ENCODE measurements at regions not wholly inside any gene's neighbourhood (a gene's known extent, or its start where the extent isn't known, plus 50 kb on each side); places are given as distances from the start of the nearest gene placed in this dataset.

DNA sequence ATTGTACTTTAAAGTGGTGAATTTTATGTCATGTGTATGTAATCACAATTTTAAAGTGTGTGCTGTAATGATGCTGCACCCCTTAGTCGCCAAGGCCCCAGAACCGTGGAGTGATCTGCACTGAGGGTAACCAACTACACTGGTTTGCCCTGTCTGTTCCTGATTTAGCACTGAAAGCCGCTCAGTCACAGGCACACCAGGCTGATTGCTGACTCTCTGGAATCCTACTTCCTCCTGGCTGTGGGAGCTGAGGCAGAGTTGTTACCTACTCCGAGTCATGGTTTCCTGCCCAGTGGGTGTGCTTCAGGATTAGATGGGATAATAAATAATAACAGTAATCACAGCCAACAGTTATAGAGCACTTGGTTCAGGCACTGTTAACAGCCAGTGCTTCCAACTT, 645.4 kb downstream of the BCOR start:
- Histone ChIP-seq H3K27me3 (ENCODE audit: insufficient read depth, low read depth, low read length) (no peaks in the 10 kb centered on the region), H3K27ac (ENCODE audit: low read length) (no peak overlapping the region), H3K9me2 (ENCODE audit: insufficient read depth, low read length) (no peaks in the 10 kb centered on the region), H4K20me1 (ENCODE audit: insufficient read depth) (no peaks in the 10 kb centered on the region), H3K9ac (ENCODE audit: low read length) (no peak overlapping the region), H3F3A (ENCODE audit: insufficient read depth, low read length, poor library complexity, severe bottlenecking) (no peaks in the 10 kb centered on the region), H3K79me2 (replicated peaks; ENCODE audit: insufficient read depth, low read length) (no peaks in the 10 kb centered on the region), H3K4me3 (ENCODE audit: low read length) (no peak overlapping the region), H3K4me2 (ENCODE audit: low read length) (no peak overlapping the region), H3K9me3 (ENCODE audit: low read length) (no peaks in the 10 kb centered on the region), H2AFZ (ENCODE audit: low read depth, low read length) (no peak overlapping the region), H3K36me3 (ENCODE audit: insufficient read depth, low read length) (no peaks in the 10 kb centered on the region)
- TF ChIP-seq, protein P1, sequence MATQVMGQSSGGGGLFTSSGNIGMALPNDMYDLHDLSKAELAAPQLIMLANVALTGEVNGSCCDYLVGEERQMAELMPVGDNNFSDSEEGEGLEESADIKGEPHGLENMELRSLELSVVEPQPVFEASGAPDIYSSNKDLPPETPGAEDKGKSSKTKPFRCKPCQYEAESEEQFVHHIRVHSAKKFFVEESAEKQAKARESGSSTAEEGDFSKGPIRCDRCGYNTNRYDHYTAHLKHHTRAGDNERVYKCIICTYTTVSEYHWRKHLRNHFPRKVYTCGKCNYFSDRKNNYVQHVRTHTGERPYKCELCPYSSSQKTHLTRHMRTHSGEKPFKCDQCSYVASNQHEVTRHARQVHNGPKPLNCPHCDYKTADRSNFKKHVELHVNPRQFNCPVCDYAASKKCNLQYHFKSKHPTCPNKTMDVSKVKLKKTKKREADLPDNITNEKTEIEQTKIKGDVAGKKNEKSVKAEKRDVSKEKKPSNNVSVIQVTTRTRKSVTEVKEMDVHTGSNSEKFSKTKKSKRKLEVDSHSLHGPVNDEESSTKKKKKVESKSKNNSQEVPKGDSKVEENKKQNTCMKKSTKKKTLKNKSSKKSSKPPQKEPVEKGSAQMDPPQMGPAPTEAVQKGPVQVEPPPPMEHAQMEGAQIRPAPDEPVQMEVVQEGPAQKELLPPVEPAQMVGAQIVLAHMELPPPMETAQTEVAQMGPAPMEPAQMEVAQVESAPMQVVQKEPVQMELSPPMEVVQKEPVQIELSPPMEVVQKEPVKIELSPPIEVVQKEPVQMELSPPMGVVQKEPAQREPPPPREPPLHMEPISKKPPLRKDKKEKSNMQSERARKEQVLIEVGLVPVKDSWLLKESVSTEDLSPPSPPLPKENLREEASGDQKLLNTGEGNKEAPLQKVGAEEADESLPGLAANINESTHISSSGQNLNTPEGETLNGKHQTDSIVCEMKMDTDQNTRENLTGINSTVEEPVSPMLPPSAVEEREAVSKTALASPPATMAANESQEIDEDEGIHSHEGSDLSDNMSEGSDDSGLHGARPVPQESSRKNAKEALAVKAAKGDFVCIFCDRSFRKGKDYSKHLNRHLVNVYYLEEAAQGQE (IDR thresholded peaks at IDR 0.05; ENCODE audit: borderline replicate concordance) = no peak
- TF ChIP-seq MXI1 (conservative IDR thresholded peaks at IDR 0.05; ENCODE audit: poor library complexity, severe bottlenecking) = no peak
- no peak for TF ChIP-seq RAD21 (conservative IDR thresholded peaks at IDR 0.05)
- no peak for TF ChIP-seq POLR2AphosphoS5 (IDR thresholded peaks at IDR 0.05)
- no peak for TF ChIP-seq SMC3 (conservative IDR thresholded peaks at IDR 0.05; ENCODE audit: poor library complexity)
- TF ChIP-seq EP300 (conservative IDR thresholded peaks at IDR 0.05; ENCODE audit: poor library complexity, severe bottlenecking) = no peak
- TF ChIP-seq EZH2 (IDR thresholded peaks at IDR 0.05; ENCODE audit: borderline replicate concordance, insufficient read depth, low read length, poor library complexity, severe bottlenecking) = no peak
- TF ChIP-seq TAF1 (IDR thresholded peaks at IDR 0.05; ENCODE audit: low read depth) = no peak
- TF ChIP-seq, protein P2, sequence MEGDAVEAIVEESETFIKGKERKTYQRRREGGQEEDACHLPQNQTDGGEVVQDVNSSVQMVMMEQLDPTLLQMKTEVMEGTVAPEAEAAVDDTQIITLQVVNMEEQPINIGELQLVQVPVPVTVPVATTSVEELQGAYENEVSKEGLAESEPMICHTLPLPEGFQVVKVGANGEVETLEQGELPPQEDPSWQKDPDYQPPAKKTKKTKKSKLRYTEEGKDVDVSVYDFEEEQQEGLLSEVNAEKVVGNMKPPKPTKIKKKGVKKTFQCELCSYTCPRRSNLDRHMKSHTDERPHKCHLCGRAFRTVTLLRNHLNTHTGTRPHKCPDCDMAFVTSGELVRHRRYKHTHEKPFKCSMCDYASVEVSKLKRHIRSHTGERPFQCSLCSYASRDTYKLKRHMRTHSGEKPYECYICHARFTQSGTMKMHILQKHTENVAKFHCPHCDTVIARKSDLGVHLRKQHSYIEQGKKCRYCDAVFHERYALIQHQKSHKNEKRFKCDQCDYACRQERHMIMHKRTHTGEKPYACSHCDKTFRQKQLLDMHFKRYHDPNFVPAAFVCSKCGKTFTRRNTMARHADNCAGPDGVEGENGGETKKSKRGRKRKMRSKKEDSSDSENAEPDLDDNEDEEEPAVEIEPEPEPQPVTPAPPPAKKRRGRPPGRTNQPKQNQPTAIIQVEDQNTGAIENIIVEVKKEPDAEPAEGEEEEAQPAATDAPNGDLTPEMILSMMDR (IDR thresholded peaks at IDR 0.05; ENCODE audit: poor library complexity, severe bottlenecking) = no peak

DNA sequence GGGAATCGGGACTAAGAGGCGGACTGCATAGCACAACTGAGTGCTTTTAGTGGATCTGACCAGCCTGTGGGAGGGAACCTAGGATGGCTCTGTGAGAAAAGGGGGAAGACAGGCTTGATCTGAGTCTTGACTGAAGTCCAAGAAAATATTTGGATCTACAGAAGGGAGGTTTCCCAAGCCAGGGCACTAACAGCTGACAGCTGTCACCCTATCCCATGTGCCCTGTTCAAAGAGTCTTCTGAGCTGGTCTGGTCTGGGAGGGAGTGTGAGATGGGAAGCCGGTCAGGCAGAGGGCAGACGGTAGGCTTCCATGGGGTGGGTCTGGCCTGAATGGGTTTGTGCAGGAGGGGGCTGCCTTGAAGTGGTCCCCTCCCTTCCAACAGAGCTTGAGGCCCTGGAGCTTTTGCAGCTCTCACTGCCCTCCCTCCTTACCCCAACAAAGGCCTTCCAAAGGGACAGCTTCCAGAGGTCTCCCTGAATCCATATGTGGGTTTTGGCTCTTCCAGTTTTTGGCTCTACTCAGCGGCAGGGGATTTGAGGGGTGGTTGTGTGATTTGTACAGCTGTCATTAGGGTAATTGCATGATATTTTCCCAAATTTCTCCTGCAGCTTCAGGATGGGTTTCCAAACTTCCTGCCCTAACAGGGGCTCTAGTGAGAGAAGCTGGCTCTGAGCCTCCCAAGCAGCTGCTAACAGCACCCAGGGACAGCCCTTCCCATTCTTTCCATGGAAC, 643.7 kb downstream of the BCOR start:
- Histone ChIP-seq H3K27me3 (ENCODE audit: insufficient read depth, low read depth, low read length) (no peaks in the 10 kb centered on the region), H4K20me1 (ENCODE audit: insufficient read depth) (no peaks in the 10 kb centered on the region), H3K79me2 (replicated peaks; ENCODE audit: insufficient read depth, low read length) (no peaks in the 10 kb centered on the region), H3K9me2 (ENCODE audit: insufficient read depth, low read length) (no peaks in the 10 kb centered on the region), H3K4me2 (ENCODE audit: low read length) (no peak overlapping the region), H3K4me3 (ENCODE audit: low read length) (no peak overlapping the region), H3K36me3 (ENCODE audit: insufficient read depth, low read length) (no peaks in the 10 kb centered on the region), H3K9ac (ENCODE audit: low read length) (no peak overlapping the region), H3K27ac (ENCODE audit: low read length) (no peak overlapping the region), H2AFZ (ENCODE audit: low read depth, low read length) (no peak overlapping the region), H3F3A (ENCODE audit: insufficient read depth, low read length, poor library complexity, severe bottlenecking) (no peaks in the 10 kb centered on the region), H3K9me3 (ENCODE audit: low read length) (no peaks in the 10 kb centered on the region)
- TF ChIP-seq POLR2AphosphoS5 (IDR thresholded peaks at IDR 0.05) (no peak), TAF1 (IDR thresholded peaks at IDR 0.05; ENCODE audit: low read depth) (no peak)
